Activated T-helper 2 cell treated with anti-CD3 and anti-CD28 coated beads, Interferon-gamma antibody, Interleukin-2, Interleukin-4, amounts not matched to agents 10 μg/mL and 5 μg/mL and 100 μg/mL, durations not matched to agents 14 hours and 24 hours and 36 hours (primary cell): ENCODE measurements at regions not wholly inside any gene's neighbourhood (a gene's known extent, or its start where the extent isn't known, plus 50 kb on each side); places are given as distances from the start of the nearest gene placed in this dataset.
"Not testable (repeated sequence)": the region's sequence is repeated elsewhere in the genome, so short reads cannot be mapped to it uniquely, and the experiment has no call there.

Experiments
- DNase-seq: peaks from one replicate; pipeline ENCODE4 v3.0.0; 2021; ENCODE audit warnings: low spot score
- H3K27ac Mint-ChIP-seq: one replicate; pipeline ENCODE4 v1.8.0; 2021; ENCODE audit warnings: mixed read lengths
- H3K27me3 Mint-ChIP-seq: one replicate; pipeline ENCODE4 v1.8.0; 2021; ENCODE audit warnings: low read depth, mixed read lengths
- H3K36me3 Mint-ChIP-seq: one replicate; pipeline ENCODE4 v1.8.0; 2021; ENCODE audit warnings: low read depth, mixed read lengths
- H3K4me1 Mint-ChIP-seq: one replicate; pipeline ENCODE4 v1.8.0; 2021; ENCODE audit warnings: low read depth, mixed read lengths
- H3K4me3 Mint-ChIP-seq: one replicate; pipeline ENCODE4 v1.8.0; 2021; ENCODE audit warnings: low read depth, mild to moderate bottlenecking, moderate library complexity, mixed read lengths
- H3K9me3 Mint-ChIP-seq: one replicate; pipeline ENCODE4 v1.8.0; 2021; ENCODE audit warnings: mixed read lengths
- intact Hi-C: fragments of 100-400 bp; cut with micrococcal nuclease; formaldehyde crosslinking; loops from one replicate; pipeline ENCODE4 v1.15.1; 2023

DNA sequence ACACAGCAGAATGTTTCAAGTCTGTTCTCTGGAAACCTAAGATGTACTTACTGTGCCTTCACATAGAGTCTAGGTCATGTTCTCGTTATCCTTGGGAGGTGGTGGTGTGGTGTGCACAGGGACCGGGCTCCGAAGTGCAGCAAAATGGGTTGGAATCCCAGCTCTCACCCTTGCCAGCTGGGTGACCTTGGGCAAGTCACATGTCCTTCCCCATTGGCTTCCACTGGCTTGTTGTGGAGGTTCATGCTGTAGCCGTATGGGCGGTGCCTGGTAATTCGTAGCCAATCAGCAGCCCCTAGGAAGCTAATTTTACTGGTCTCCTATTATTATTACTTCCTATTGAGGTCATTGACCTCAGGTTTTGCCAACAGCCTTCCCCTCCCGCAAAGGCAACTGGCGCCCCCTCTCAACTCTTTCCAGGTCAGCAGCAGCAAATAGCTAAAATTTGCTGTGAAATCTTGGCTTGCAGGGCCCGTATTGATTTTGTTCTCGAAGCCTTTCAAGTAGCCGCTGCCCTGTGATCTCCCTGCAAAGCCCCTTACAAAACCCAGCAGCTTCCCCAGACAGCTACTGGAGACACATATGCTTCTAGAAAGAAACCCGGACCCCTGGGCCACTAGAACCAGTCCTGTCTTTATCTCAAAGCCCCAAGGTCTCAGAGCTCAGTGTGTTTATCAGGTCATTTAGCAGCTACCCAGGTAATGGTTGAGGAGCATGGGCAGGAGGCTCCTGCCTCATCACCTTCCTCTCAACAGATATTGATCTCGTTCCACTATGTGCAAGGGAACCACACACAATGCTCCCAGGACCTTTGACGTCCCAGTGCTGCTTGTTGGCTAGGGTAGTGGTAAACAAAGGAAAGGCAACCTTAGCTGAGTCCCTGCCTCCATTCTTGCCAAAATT lies 66.5 kb upstream of the SLC1A4 start:
- Mint-ChIP-seq H3K36me3 (peaks cover 19% of the 10 kb centered on the region), H3K4me1 (peaks cover 31% of the 10 kb centered on the region), H3K4me3 (no peak overlapping the region), H3K9me3 (peaks cover 23% of the 10 kb centered on the region), H3K27me3 (peaks cover 1% of the 10 kb centered on the region), H3K27ac (no peak overlapping the region)
- intact Hi-C loops = no loop called here
- no peak for DNase-seq

DNA sequence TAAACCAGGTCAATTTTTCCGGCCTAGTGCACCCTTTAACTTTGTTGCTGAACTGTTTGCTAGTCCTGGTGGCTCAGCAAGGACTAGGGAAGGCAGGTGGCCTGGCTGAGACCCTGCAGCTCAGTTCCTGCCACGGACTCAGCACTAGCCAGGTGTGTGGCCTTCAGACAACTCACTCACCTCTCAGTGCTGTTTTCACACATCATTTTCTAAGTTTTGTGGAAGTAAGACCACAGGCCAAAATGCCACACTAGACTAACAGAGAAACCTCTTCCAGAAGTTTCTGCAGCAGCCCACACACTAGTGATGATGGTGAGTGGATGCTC lies 65.9 kb upstream of the SLC1A4 start:
- H3K4me1 Mint-ChIP-seq = peaks cover 25% of the 10 kb centered on the region
- no peak for DNase-seq
- no peak overlapping the region for H3K4me3 Mint-ChIP-seq
- intact Hi-C loops = no loop called here
- H3K9me3 Mint-ChIP-seq = peaks cover 23% of the 10 kb centered on the region
- H3K27me3 Mint-ChIP-seq = peaks cover 1% of the 10 kb centered on the region
- no peak overlapping the region for H3K27ac Mint-ChIP-seq
- peaks cover 19% of the 10 kb centered on the region for H3K36me3 Mint-ChIP-seq

DNA sequence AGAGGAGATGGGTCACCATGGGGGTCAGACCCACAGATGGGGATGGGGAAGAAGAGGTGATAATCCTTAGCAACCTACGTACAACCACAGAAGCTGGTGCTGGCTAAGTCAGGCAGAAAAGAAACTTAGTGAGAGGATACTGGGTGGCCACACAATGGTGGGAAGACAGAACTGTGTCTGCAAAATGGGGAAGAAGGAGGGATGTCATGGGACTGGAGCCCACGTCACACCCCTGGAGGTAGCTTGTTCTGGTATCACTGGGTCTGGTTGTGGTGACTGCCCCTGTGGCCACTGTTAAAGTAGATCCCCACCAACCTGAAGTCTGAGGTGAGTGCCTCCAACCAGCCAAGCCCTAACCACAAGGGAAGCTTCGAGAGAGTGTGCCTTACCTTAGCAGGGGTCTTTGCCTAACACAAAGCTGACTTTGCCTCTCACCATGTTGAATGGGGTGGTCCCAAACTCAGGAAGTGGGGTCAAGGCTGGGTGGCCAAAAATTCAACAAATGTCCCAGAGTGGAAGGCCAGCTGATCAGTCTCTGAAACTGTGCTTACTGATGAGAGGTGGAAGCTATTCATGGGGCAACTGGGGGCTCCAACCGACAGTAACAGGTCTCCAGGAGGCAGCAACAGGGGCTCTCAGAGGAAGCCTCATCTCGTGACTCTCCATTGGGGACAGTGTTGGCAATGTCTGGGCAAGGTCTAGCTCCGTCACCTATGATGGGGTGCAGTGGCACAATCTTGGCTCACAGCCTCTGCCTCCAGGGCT lies 64.8 kb upstream of the SLC1A4 start:
- H3K4me3 Mint-ChIP-seq = no peak overlapping the region
- H3K27ac Mint-ChIP-seq = no peak overlapping the region
- intact Hi-C loops = no loop called here
- DNase-seq = no peak
- H3K9me3 Mint-ChIP-seq = peaks cover 23% of the 10 kb centered on the region
- H3K4me1 Mint-ChIP-seq = peaks cover 16% of the 10 kb centered on the region
- peaks cover 1% of the 10 kb centered on the region for H3K27me3 Mint-ChIP-seq
- peaks cover 19% of the 10 kb centered on the region for H3K36me3 Mint-ChIP-seq

DNA sequence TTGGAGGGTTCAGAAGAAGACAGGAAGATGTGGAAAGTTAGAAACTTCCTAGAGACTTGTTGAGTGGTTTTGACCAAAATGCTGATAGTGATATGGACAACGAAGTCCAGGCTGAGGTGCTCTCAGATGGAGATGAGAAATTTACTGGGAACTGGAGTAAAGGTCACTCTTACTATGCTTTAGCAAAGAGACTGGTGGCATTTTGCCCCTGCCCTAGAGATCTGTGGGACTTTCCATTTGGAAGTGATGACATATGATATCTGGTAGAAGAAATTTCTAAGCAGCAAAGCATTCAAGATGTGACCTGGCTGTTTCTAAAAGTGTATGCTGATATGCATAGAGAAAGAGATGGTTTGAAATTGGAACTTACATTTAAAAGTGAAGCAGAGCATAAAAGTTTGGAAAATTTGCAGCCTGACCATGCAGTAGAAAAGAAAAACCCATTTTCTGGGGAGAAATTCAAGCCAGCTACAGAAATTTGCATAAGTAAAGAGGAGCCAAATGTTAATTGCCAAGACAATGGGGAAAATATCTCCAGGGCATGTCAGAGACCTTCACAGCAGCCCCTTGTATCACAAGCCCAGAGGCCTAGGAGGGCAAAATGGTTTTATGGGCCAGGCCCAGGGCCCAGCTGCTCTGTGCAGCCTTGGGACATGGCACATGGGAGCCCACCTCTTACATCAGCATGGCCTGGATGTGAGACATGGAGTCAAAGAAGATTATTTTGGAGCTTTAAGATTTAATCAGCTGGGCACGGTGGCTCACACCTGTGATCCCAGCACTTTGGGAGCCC lies 63.1 kb upstream of the SLC1A4 start:
- H3K27me3 Mint-ChIP-seq, intact Hi-C loops, DNase-seq, H3K27ac Mint-ChIP-seq, H3K4me3 Mint-ChIP-seq: not testable (repeated sequence)
- H3K9me3 Mint-ChIP-seq = peaks cover 23% of the 10 kb centered on the region
- peaks cover 19% of the 10 kb centered on the region for H3K36me3 Mint-ChIP-seq
- peaks cover 13% of the 10 kb centered on the region for H3K4me1 Mint-ChIP-seq

DNA sequence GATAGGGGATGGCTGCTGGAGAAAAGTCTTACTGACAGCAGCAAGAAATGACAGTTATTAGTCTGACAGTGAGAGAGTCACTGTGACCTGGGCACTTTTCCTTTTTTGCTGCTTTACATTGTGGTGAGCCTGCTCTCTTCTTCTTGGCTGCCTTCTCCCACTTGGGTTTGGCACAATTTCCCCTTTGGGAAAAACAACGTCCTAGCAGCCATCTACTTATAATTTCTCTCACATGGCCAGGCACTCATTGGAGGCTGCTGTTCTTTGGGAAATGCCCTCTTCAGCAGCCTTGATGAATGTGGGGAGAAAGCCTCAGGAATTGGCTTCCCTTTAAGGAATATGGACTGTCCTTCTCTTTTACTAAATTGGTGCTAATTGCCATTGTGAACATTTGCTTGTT lies 60.4 kb upstream of the SLC1A4 start:
- Mint-ChIP-seq H3K27me3 (peaks cover 12% of the 10 kb centered on the region), H3K36me3 (peaks cover 19% of the 10 kb centered on the region), H3K4me1 (peaks cover 20% of the 10 kb centered on the region), H3K4me3 (no peak overlapping the region), H3K27ac (no peak overlapping the region), H3K9me3 (peaks cover 22% of the 10 kb centered on the region)
- intact Hi-C loops = no loop called here
- no peak for DNase-seq

DNA sequence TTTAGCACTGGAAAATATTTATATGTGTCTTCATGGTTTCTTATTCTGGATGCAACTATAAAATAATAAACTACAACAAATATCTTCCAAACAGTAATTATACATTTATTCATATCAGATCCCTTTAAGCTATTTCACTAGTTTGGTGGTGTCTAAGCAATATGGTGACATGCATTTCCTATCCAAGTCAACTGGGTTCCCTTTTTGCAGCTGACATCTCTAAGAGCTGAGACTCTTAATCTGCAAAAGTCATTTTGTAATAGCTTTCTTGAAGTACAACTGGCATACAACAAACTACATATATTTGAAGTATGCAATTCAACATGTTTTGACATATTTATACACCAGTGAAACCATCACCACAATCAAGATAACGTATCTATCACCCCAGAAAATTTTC lies 59.9 kb upstream of the SLC1A4 start:
- Mint-ChIP-seq H3K27me3 (peaks cover 12% of the 10 kb centered on the region), H3K4me3 (no peak overlapping the region), H3K9me3 (peaks cover 21% of the 10 kb centered on the region), H3K36me3 (peaks cover 19% of the 10 kb centered on the region), H3K4me1 (peaks cover 18% of the 10 kb centered on the region), H3K27ac (no peak overlapping the region)
- intact Hi-C loops = no loop called here
- DNase-seq = no peak

DNA sequence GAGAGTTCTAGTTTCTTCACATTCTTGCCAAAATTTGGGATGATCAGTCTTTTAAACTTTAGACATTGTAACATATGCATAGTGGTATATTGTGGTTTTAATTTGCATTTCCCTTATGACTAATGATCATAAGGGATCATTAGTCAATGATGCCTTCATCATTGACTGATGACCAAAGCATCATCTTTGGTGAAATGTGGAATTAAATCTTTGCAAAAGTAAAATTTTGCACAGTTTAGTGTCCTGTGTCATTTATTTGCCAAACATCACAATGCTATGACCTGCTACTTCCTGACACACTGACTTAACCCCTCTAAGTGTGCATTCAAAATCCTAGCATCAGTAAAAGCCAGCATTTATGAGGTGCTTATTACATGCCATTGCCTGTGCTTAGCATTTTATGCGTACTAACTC lies 58.9 kb upstream of the SLC1A4 start:
- Mint-ChIP-seq H3K9me3 (peaks cover 26% of the 10 kb centered on the region), H3K36me3 (peaks cover 19% of the 10 kb centered on the region), H3K4me1 (peaks cover 18% of the 10 kb centered on the region), H3K27me3 (peaks cover 12% of the 10 kb centered on the region), H3K4me3 (no peak overlapping the region), H3K27ac (no peak overlapping the region)
- DNase-seq = no peak
- intact Hi-C loops = no loop called here

DNA sequence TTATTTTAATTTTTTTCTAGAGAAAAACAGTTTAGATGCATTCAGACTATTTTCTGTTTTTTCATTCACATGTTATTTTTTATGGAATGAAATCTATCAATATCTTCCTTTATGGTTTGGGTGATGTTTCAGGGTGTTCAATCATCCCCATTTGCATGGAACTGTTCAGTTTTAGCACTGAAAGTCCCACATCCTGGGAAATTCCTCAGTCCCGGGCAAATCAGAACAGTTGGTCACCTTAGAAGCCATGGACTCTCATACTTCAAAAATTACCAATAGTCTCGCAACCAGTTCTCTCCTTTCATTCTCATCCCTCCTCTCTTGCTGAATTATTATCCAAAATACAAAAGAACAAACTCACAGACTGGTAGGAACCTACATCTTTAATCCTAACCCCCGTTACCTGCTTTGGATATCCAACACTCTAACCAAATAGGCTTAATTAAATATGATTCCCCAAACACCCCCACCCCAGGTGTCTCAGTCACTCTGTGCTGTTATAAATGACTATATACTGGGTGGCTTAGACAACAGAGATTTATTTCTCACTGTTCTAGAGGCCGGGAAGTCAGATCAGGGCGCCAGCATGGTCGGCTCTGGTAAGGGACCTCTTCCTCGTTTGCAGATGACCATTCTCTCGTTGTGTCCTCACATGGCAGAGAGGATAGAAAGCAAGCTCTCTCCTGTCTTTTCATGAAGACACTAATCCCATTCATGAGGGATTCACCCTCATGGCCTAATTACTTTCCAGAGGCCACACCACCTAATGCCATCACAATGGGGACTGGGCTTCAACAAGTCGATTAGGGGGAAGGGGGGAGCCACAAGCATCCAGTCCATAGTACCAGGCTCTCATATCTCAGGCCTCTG lies 57.7 kb upstream of the SLC1A4 start:
- intact Hi-C loops = no loop called here
- Mint-ChIP-seq H3K27me3 (peaks cover 12% of the 10 kb centered on the region), H3K9me3 (peaks cover 28% of the 10 kb centered on the region), H3K4me3 (no peak overlapping the region), H3K4me1 (peaks cover 17% of the 10 kb centered on the region), H3K36me3 (peaks cover 19% of the 10 kb centered on the region), H3K27ac (no peak overlapping the region)
- DNase-seq = no peak

DNA sequence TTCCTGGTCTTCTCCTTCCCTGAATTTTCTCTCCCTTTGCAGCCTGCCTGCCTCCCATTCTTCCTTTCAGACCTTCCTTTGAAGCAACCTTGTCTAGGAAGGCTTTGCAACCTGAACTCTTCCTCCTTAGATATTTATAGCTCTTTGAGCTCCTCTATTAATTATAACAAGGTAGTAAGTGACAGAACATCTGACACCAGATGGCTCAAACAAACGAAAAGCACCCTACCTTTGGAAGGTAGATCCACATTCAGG lies 57.2 kb upstream of the SLC1A4 start:
- H3K36me3 Mint-ChIP-seq = peaks cover 17% of the 10 kb centered on the region
- DNase-seq = no peak
- H3K27ac Mint-ChIP-seq = no peak overlapping the region
- H3K4me3 Mint-ChIP-seq = no peak overlapping the region
- peaks cover 12% of the 10 kb centered on the region for H3K27me3 Mint-ChIP-seq
- peaks cover 17% of the 10 kb centered on the region for H3K4me1 Mint-ChIP-seq
- peaks cover 26% of the 10 kb centered on the region for H3K9me3 Mint-ChIP-seq
- intact Hi-C loops = no loop called here

DNA sequence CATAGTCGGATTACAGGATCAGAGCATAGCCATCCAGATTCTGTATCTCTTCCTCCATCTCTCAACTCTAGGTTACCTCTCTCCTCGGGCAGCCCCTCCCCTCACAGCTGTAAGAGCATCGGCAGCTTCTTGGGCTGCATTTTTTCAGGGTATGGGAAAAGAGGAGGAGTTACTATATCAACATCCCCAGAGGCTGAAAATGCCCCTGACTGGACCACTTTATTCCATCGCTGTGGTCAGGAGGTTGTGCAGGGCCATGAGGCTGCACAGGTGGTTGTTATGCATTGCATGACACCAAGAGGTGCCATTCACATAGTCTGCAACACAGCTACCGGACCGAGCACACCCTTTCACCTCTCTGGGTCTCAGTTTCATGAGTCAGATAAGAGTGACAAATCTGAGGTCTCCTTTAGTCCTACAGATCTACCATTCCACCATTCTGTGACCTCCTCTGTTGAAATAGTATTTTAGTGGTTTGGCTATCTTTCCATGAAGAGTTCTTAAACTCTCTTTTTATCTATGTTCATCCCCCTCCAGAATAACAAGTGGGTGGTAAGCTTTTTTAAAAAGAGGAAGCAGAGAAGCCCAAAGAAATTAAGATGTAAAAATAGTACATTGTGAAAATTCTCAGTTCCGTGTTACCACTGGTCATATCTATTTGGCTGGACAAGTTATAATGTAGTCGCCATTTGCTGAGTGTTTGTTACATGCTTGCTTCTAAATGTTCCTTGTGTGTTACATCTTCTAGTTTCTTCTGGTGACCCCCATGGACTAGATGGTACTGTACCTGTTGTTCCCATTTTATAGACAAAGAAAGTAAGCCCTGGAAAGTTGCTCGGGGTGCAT lies 56.6 kb upstream of the SLC1A4 start:
- no peak for DNase-seq
- intact Hi-C loops = no loop called here
- Mint-ChIP-seq H3K27ac (no peak overlapping the region), H3K27me3 (peaks cover 11% of the 10 kb centered on the region), H3K9me3 (peaks cover 21% of the 10 kb centered on the region), H3K4me1 (peaks cover 14% of the 10 kb centered on the region), H3K36me3 (peaks cover 11% of the 10 kb centered on the region), H3K4me3 (no peak overlapping the region)

DNA sequence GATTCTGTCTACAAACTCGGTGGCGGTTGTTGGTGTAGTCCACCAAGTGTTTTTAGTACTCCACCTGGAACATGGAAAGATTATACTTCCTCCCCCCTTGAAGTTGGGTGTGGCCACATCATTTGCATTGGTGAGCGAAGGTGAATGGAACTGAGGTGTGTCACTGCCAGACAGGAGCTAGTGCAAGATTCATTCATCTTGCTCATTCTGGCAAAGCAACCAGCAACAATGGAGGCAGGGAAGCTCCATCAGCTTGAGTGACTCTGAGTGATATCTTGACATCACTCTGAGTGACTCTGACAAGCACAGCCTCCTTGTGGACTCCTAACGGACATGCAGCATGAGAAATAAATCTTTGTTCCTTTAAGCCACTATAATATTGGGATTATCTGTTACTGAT lies 54.7 kb upstream of the SLC1A4 start:
- H3K4me3 Mint-ChIP-seq = no peak overlapping the region
- intact Hi-C loops = no loop called here
- no peak overlapping the region for H3K27ac Mint-ChIP-seq
- peaks cover 19% of the 10 kb centered on the region for H3K9me3 Mint-ChIP-seq
- no peak for DNase-seq
- peaks cover 25% of the 10 kb centered on the region for H3K4me1 Mint-ChIP-seq
- H3K27me3 Mint-ChIP-seq = peaks cover 11% of the 10 kb centered on the region
- H3K36me3 Mint-ChIP-seq = peaks cover 11% of the 10 kb centered on the region

DNA sequence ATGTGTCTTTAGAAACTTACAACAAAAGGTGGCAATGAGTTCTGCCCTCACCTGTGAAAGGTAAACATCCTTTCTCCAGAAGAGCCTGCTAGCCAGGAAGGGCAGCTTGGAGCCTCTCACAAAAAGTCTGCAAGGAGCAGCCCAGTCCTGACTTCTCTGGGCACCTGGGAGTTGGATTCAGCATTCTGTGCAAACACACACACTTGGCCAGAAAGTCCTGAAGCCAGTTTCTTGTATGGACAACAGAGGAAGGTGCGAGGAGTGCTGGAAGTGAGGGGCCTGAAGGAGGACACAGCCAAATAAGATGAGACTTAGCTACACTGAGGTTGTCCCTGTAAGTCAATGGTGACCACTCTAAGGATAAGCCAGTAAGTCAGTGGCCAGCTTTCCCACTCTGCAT lies 52.4 kb upstream of the SLC1A4 start:
- DNase-seq = no peak
- H3K27ac Mint-ChIP-seq = no peak overlapping the region
- H3K4me1 Mint-ChIP-seq = peaks cover 35% of the 10 kb centered on the region
- H3K4me3 Mint-ChIP-seq = no peak overlapping the region
- peaks cover 19% of the 10 kb centered on the region for H3K9me3 Mint-ChIP-seq
- H3K36me3 Mint-ChIP-seq = peaks cover 11% of the 10 kb centered on the region
- intact Hi-C loops = no loop called here
- H3K27me3 Mint-ChIP-seq = peaks cover 6% of the 10 kb centered on the region
